ENCODE measurements at regions not wholly inside any gene's neighbourhood (a gene's known extent, or its start where the extent isn't known, plus 50 kb on each side); places are given as distances from the start of the nearest gene placed in this dataset.

DNA sequence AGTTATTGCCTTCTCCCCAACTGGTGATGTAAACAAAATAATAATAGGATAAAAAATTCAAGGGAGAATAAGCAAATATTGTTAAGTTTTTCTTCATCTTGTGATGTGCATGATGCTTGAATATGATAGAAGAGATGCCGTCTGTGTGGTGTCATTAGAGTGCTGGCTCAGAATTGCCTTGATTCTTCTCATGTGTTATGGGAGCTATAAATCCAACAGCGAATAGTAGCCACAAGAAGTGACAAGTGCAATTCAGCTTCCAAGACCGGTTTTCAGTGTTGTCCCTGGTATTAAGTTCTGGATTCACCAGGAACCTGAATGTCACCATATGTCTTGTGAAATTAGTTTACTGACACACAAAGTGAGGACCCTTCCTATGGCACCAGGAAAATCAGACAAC lies 547.0 kb downstream of the NSUN3 start:
- TF ChIP-seq EZH2 (IDR thresholded peaks at IDR 0.05; ENCODE audit: low read length, unreplicated experiment) (no peak), EZH2phosphoT487 (IDR thresholded peaks at IDR 0.05; ENCODE audit: borderline replicate concordance, low read length) (no peak)
- TF ChIP-seq, protein P1, sequence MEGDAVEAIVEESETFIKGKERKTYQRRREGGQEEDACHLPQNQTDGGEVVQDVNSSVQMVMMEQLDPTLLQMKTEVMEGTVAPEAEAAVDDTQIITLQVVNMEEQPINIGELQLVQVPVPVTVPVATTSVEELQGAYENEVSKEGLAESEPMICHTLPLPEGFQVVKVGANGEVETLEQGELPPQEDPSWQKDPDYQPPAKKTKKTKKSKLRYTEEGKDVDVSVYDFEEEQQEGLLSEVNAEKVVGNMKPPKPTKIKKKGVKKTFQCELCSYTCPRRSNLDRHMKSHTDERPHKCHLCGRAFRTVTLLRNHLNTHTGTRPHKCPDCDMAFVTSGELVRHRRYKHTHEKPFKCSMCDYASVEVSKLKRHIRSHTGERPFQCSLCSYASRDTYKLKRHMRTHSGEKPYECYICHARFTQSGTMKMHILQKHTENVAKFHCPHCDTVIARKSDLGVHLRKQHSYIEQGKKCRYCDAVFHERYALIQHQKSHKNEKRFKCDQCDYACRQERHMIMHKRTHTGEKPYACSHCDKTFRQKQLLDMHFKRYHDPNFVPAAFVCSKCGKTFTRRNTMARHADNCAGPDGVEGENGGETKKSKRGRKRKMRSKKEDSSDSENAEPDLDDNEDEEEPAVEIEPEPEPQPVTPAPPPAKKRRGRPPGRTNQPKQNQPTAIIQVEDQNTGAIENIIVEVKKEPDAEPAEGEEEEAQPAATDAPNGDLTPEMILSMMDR (conservative IDR thresholded peaks at IDR 0.05; ENCODE audit: low read depth, low read length): no peak

All from PC-3 (cell line).